ENCODE measurements at regions not wholly inside any gene's neighbourhood (a gene's known extent, or its start where the extent isn't known, plus 50 kb on each side); places are given as distances from the start of the nearest gene placed in this dataset.

GRCh38 chr11:39972461-39972860, 1487.0 kb downstream of the LRRC4C start:
- Histone ChIP-seq H3K4me1 (ENCODE audit: control insufficient read depth, insufficient read depth, low read length) (no peaks in the 10 kb centered on the region), H3K4me3 (ENCODE audit: low read depth, low read length) (no peak overlapping the region), H3K27ac (ENCODE audit: extremely low read depth, low read depth, low read length) (no peak overlapping the region), H3K9me3 (ENCODE audit: control insufficient read depth, insufficient read depth, low read depth, low read length) (no peaks in the 10 kb centered on the region), H3K36me3 (ENCODE audit: control insufficient read depth in 2 of 2, insufficient read depth in 1 of 2, low read length in 2 of 2) (no peaks in the 10 kb centered on the region)
- ChIA-PET CTCF (no interaction called here), POLR2A (no interaction called here)
- TF ChIP-seq RBAK (tag by site-specific recombination; IDR thresholded peaks at IDR 0.05), result no peak
- TF ChIP-seq CTCF (tag by site-specific recombination; IDR thresholded peaks at IDR 0.05), result no peak
- no peak for TF ChIP-seq ZNF16 (tag by site-specific recombination; IDR thresholded peaks at IDR 0.05; ENCODE audit: low read depth)
- TF ChIP-seq ZNF2 (tag by site-specific recombination; IDR thresholded peaks at IDR 0.05), result no peak
- TF ChIP-seq HOXA7 (CRISPR knock-in tag; IDR thresholded peaks at IDR 0.05; ENCODE audit: borderline replicate concordance), result no peak
- TF ChIP-seq ZSCAN23 (tag by site-specific recombination; IDR thresholded peaks at IDR 0.05), result no peak
- TF ChIP-seq INSM2 (tag by site-specific recombination; IDR thresholded peaks at IDR 0.05), result no peak
- no peak for TF ChIP-seq ZNF398 (tag by site-specific recombination; IDR thresholded peaks at IDR 0.05)
- no peak for TF ChIP-seq ZNF19 (tag by site-specific recombination; IDR thresholded peaks at IDR 0.05; ENCODE audit: low read depth)
- no peak for TF ChIP-seq ZBTB26 (tag by site-specific recombination; optimal IDR thresholded peaks at IDR 0.05)
- TF ChIP-seq ZNF112 (tag by site-specific recombination; IDR thresholded peaks at IDR 0.05), result no peak
- TF ChIP-seq ZNF514 (tag by site-specific recombination; IDR thresholded peaks at IDR 0.05), result no peak
- TF ChIP-seq ZNF157 (tag by site-specific recombination; IDR thresholded peaks at IDR 0.05), result no peak
- TF ChIP-seq ZBTB20 (tag by site-specific recombination; IDR thresholded peaks at IDR 0.05), result no peak
- TF ChIP-seq ZNF544 (tag by site-specific recombination; IDR thresholded peaks at IDR 0.05), result no peak
- no peak for TF ChIP-seq BCL6B (tag by site-specific recombination; IDR thresholded peaks at IDR 0.05)
- TF ChIP-seq ZNF704 (tag by site-specific recombination; IDR thresholded peaks at IDR 0.05), result no peak
- no peak for TF ChIP-seq ZNF311 (tag by site-specific recombination; IDR thresholded peaks at IDR 0.05; ENCODE audit: borderline replicate concordance)
- no peak for TF ChIP-seq ZBTB49 (tag by site-specific recombination; IDR thresholded peaks at IDR 0.05; ENCODE audit: low read depth)

Measured in HEK293 (cell line).